22Rv1 (cell line): ENCODE measurements at regions not wholly inside any gene's neighbourhood (a gene's known extent, or its start where the extent isn't known, plus 50 kb on each side); places are given as distances from the start of the nearest gene placed in this dataset.

Experiments
- H3K27ac ChIP-seq: fragments of 450-650 bp; 2 replicates; pipeline ENCODE4 v1.5.1; 2017
- CTCF ChIP-seq: fragments of 450-650 bp; IDR thresholded peaks from 2 replicates; pipeline ENCODE4 v1.5.1; 2017; ENCODE audit warnings: mild to moderate bottlenecking
- ZFX ChIP-seq: fragments of 450-650 bp; IDR thresholded peaks from 2 replicates; pipeline ENCODE4 v1.6.1; 2017; ENCODE audit warnings: antibody characterized with exemption, borderline replicate concordance

- no peak overlapping the region for H3K27ac ChIP-seq
- TF ChIP-seq CTCF = no peak
- no peak for TF ChIP-seq ZFX
These were observed 525.8 kb upstream of the GOT2 start for GRCh38 chr16:59259950-59260319.

GRCh38 chr16:59259074-59259949 is 525.2 kb upstream of the GOT2 start:
- no peak overlapping the region for H3K27ac ChIP-seq
- no peak for TF ChIP-seq CTCF
- no peak for TF ChIP-seq ZFX

GRCh38 chr16:59252317-59252716 is 518.2 kb upstream of the GOT2 start:
- H3K27ac ChIP-seq = no peak overlapping the region
- TF ChIP-seq CTCF = no peak
- TF ChIP-seq ZFX = no peak

- TF ChIP-seq CTCF = no peak
- no peak for TF ChIP-seq ZFX
- no peak overlapping the region for H3K27ac ChIP-seq
These were observed 514.9 kb upstream of the GOT2 start for GRCh38 chr16:59249011-59249410.

GRCh38 chr16:59242556-59242955 is 508.4 kb upstream of the GOT2 start:
- TF ChIP-seq CTCF (no peak), ZFX (no peak)
- no peak overlapping the region for H3K27ac ChIP-seq

- TF ChIP-seq CTCF (no peak), ZFX (no peak)
- no peak overlapping the region for H3K27ac ChIP-seq
These were observed 504.1 kb upstream of the GOT2 start for GRCh38 chr16:59238246-59238645.

GRCh38 chr16:59236804-59237458 is 502.8 kb upstream of the GOT2 start:
- H3K27ac ChIP-seq = no peak overlapping the region
- TF ChIP-seq ZFX (no peak), CTCF (no peak)
